ENCODE measurements at regions not wholly inside any gene's neighbourhood (a gene's known extent, or its start where the extent isn't known, plus 50 kb on each side); places are given as distances from the start of the nearest gene placed in this dataset.

DNA sequence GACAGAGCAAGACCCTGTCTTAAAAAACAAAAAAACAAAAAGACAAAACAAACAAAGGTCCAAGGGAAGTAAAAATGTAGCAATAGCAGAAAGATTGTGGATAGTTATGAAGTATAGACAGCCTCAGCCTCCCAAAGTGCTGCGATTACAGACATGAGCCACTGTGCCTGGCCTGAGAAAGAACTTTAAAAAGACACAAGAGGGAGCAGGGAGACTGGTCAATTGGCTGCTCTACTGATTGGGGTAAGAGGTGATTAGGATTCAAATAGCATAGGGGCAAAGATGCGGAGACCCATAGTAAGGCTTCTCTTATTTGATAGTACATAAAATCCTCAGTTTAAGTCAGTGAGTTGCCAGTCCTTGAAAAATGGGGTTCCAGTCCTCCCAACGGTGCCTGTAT lies 518.2 kb upstream of the GOT2 start:
- H3K9me2 ChIP-seq (replicated peaks; ENCODE audit: insufficient read depth): no peaks in the 10 kb centered on the region
- DNase-seq (ENCODE audit: low spot score): no peak
- WGBS (ENCODE audit: low lambda C conversion rate, missing lambda C conversion rate): 84% methylated on average over 3 of the region's 3 CpGs
- no peaks in the 10 kb centered on the region for H3K36me3 ChIP-seq (replicated peaks; ENCODE audit: insufficient read depth, low read depth)
- no peaks in the 10 kb centered on the region for H3K9me3 ChIP-seq (ENCODE audit: low read depth)
- no peaks in the 10 kb centered on the region for H3K4me1 ChIP-seq (ENCODE audit: insufficient read depth)
- H2AFZ ChIP-seq: no peak overlapping the region
- no peak overlapping the region for H3K4me2 ChIP-seq
- H3K27me3 ChIP-seq: no peaks in the 10 kb centered on the region
- H4K20me1 ChIP-seq (ENCODE audit: insufficient read depth, poor library complexity, severe bottlenecking): no peaks in the 10 kb centered on the region
- H3K4me3 ChIP-seq: no peak overlapping the region
- H3K79me2 ChIP-seq: no peaks in the 10 kb centered on the region
- TF ChIP-seq EZH2phosphoT487 (IDR thresholded peaks at IDR 0.05; ENCODE audit: low read depth, severe bottlenecking, unreplicated experiment) (no peak), CTCF (IDR thresholded peaks at IDR 0.05; ENCODE audit: poor library complexity) (no peak), EZH2 (IDR thresholded peaks at IDR 0.05; ENCODE audit: borderline replicate concordance) (no peak)
- H3K27ac ChIP-seq: no peak overlapping the region

GRCh38 chr16:59249011-59249410 lies 514.9 kb upstream of the GOT2 start:
- Histone ChIP-seq H3K4me1 (ENCODE audit: insufficient read depth) (no peaks in the 10 kb centered on the region), H3K9me2 (replicated peaks; ENCODE audit: insufficient read depth) (no peaks in the 10 kb centered on the region), H3K4me3 (no peak overlapping the region), H3K79me2 (no peaks in the 10 kb centered on the region), H3K36me3 (replicated peaks; ENCODE audit: insufficient read depth, low read depth) (no peaks in the 10 kb centered on the region), H3K4me2 (no peak overlapping the region), H2AFZ (no peak overlapping the region), H3K9me3 (ENCODE audit: low read depth) (no peaks in the 10 kb centered on the region), H3K27ac (no peak overlapping the region), H3K27me3 (no peaks in the 10 kb centered on the region), H4K20me1 (ENCODE audit: insufficient read depth, poor library complexity, severe bottlenecking) (no peaks in the 10 kb centered on the region)
- no peak for TF ChIP-seq EZH2phosphoT487 (IDR thresholded peaks at IDR 0.05; ENCODE audit: low read depth, severe bottlenecking, unreplicated experiment)
- TF ChIP-seq CTCF (IDR thresholded peaks at IDR 0.05; ENCODE audit: poor library complexity): peak; percentile 17
- 40% methylated on average over 4 of the region's 4 CpGs for WGBS (ENCODE audit: low lambda C conversion rate, missing lambda C conversion rate)
- peak; percentile 19 for DNase-seq (ENCODE audit: low spot score)

DNA sequence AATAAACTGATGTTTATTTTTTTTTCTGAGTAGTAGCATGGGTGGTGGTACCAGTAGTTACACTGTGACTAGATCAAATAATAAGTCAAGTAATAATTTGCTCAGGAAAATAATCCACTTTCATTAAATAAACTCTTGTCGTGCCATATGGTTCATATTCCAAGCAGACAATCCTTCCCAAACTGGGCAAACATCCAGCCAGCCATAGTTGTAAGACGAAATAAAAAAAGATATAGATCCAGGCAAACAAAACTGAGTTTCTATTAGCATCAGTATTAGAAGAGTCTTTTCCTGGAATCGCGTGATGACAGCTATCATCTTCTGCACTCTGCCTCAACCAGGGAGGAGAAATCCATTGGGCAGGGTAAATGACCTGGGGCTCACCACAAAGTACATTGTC lies 508.4 kb upstream of the GOT2 start:
- no peaks in the 10 kb centered on the region for H3K36me3 ChIP-seq (replicated peaks; ENCODE audit: insufficient read depth, low read depth)
- H3K9me2 ChIP-seq (replicated peaks; ENCODE audit: insufficient read depth): no peaks in the 10 kb centered on the region
- no peaks in the 10 kb centered on the region for H3K27me3 ChIP-seq
- H3K4me3 ChIP-seq: no peak overlapping the region
- no peak overlapping the region for H3K4me2 ChIP-seq
- 83% methylated on average over 4 of the region's 4 CpGs for WGBS (ENCODE audit: low lambda C conversion rate, missing lambda C conversion rate)
- TF ChIP-seq EZH2phosphoT487 (IDR thresholded peaks at IDR 0.05; ENCODE audit: low read depth, severe bottlenecking, unreplicated experiment): no peak
- no peak for TF ChIP-seq EZH2 (IDR thresholded peaks at IDR 0.05; ENCODE audit: borderline replicate concordance)
- TF ChIP-seq CTCF (IDR thresholded peaks at IDR 0.05; ENCODE audit: poor library complexity): no peak
- no peak overlapping the region for H2AFZ ChIP-seq
- H3K4me1 ChIP-seq (ENCODE audit: insufficient read depth): no peaks in the 10 kb centered on the region
- H3K79me2 ChIP-seq: no peaks in the 10 kb centered on the region
- H3K27ac ChIP-seq: no peak overlapping the region
- H4K20me1 ChIP-seq (ENCODE audit: insufficient read depth, poor library complexity, severe bottlenecking): no peaks in the 10 kb centered on the region
- no peak for DNase-seq (ENCODE audit: low spot score)
- no peaks in the 10 kb centered on the region for H3K9me3 ChIP-seq (ENCODE audit: low read depth)

GRCh38 chr16:59238246-59238645 lies 504.1 kb upstream of the GOT2 start:
- Histone ChIP-seq H2AFZ (no peak overlapping the region), H4K20me1 (ENCODE audit: insufficient read depth, poor library complexity, severe bottlenecking) (no peaks in the 10 kb centered on the region), H3K4me1 (ENCODE audit: insufficient read depth) (no peaks in the 10 kb centered on the region), H3K4me3 (no peak overlapping the region), H3K4me2 (no peak overlapping the region), H3K27me3 (no peaks in the 10 kb centered on the region), H3K9me3 (ENCODE audit: low read depth) (no peaks in the 10 kb centered on the region), H3K9me2 (replicated peaks; ENCODE audit: insufficient read depth) (no peaks in the 10 kb centered on the region), H3K36me3 (replicated peaks; ENCODE audit: insufficient read depth, low read depth) (no peaks in the 10 kb centered on the region), H3K79me2 (no peaks in the 10 kb centered on the region), H3K27ac (no peak overlapping the region)
- 94% methylated on average over 3 of the region's 3 CpGs for WGBS (ENCODE audit: low lambda C conversion rate, missing lambda C conversion rate)
- TF ChIP-seq EZH2 (IDR thresholded peaks at IDR 0.05; ENCODE audit: borderline replicate concordance) (no peak), EZH2phosphoT487 (IDR thresholded peaks at IDR 0.05; ENCODE audit: low read depth, severe bottlenecking, unreplicated experiment) (no peak), CTCF (IDR thresholded peaks at IDR 0.05; ENCODE audit: poor library complexity) (no peak)
- no peak for DNase-seq (ENCODE audit: low spot score)

All from hepatocyte (in vitro differentiated cells).